ENCODE measurements at regions not wholly inside any gene's neighbourhood (a gene's known extent, or its start where the extent isn't known, plus 50 kb on each side); places are given as distances from the start of the nearest gene placed in this dataset.

DNA sequence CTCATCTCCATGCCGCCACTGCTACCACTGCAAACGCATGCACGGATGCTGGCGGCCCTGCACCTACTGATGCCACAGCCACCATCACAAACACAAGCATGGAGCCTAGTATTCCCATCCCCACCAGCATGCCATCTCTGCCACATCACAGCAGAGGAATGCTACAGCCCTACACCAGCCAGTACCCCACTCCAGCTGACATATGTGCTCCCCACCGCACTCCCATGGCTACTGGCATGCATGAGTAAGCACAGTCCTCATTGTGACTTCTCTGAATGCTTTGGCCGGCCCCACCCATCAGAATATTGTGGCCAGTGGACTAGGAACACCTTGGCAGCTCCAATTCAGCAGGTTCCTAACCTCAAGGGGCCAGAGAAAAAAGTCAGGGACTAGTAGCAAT, 705.5 kb downstream of the POM121L12 start:
- Histone ChIP-seq H3K27ac (ENCODE audit: extremely low read length, insufficient read depth, low read length) (no peak overlapping the region), H4K20me1 (ENCODE audit: insufficient read depth, low read length) (no peaks in the 10 kb centered on the region), H3K79me2 (ENCODE audit: insufficient read depth, low read length) (no peaks in the 10 kb centered on the region), H3K27me3 (ENCODE audit: control insufficient read depth in 1 of 2, insufficient read depth in 2 of 2, low read length in 2 of 2) (no peaks in the 10 kb centered on the region), H3K4me2 (ENCODE audit: low read depth, low read length) (no peak overlapping the region), H3K9ac (ENCODE audit: insufficient read depth, low read depth, low read length) (no peak overlapping the region), H3K9me3 (ENCODE audit: low read length) (peaks cover 90% of the 10 kb centered on the region), H3K4me1 (ENCODE audit: insufficient read depth, low read length) (no peaks in the 10 kb centered on the region), H2AFZ (ENCODE audit: low read length) (no peak overlapping the region), H3K4me3 (replicated peaks in 1 of 3; ENCODE audit: insufficient read depth in 1 of 3, low read depth in 2 of 3, low read length in 3 of 3) (no peak overlapping the region), H3K36me3 (replicated peaks in 1 of 2; ENCODE audit: control insufficient read depth in 1 of 2, insufficient read depth in 2 of 2, low read length in 2 of 2) (no peaks in the 10 kb centered on the region)
- DNase-seq (ENCODE audit: low spot score) (no peak), ATAC-seq (no peak), FAIRE-seq (no peak)
- BruUV-seq (replicated peaks): no TSS peak
- intact Hi-C loops (cut with micrococcal nuclease; ENCODE audit: unreplicated experiment): no loop called here
- ChIA-PET CTCF (ENCODE audit: low intra/inter-chr PET ratio, low total read pairs) (no interaction called here), POLR2A (no interaction called here)
- TF ChIP-seq NR2F6 (IDR thresholded peaks at IDR 0.05) (no peak), NR2F6 (CRISPR knock-in tag; IDR thresholded peaks at IDR 0.05) (no peak), ZNF616 (CRISPR knock-in tag; IDR thresholded peaks at IDR 0.05; ENCODE audit: low read depth) (no peak), ADNP (CRISPR knock-in tag; IDR thresholded peaks at IDR 0.05) (no peak), EHMT2 (IDR thresholded peaks at IDR 0.05; ENCODE audit: borderline replicate concordance, low read depth, low read length) (no peak), NFIB (CRISPR knock-in tag; IDR thresholded peaks at IDR 0.05; ENCODE audit: borderline replicate concordance) (no peak), ZNF224 (CRISPR knock-in tag; IDR thresholded peaks at IDR 0.05) (no peak)
- TF ChIP-seq, protein P1, sequence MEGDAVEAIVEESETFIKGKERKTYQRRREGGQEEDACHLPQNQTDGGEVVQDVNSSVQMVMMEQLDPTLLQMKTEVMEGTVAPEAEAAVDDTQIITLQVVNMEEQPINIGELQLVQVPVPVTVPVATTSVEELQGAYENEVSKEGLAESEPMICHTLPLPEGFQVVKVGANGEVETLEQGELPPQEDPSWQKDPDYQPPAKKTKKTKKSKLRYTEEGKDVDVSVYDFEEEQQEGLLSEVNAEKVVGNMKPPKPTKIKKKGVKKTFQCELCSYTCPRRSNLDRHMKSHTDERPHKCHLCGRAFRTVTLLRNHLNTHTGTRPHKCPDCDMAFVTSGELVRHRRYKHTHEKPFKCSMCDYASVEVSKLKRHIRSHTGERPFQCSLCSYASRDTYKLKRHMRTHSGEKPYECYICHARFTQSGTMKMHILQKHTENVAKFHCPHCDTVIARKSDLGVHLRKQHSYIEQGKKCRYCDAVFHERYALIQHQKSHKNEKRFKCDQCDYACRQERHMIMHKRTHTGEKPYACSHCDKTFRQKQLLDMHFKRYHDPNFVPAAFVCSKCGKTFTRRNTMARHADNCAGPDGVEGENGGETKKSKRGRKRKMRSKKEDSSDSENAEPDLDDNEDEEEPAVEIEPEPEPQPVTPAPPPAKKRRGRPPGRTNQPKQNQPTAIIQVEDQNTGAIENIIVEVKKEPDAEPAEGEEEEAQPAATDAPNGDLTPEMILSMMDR (CRISPR knock-in tag; IDR thresholded peaks at IDR 0.05): no peak
- TF ChIP-seq, protein P2, sequence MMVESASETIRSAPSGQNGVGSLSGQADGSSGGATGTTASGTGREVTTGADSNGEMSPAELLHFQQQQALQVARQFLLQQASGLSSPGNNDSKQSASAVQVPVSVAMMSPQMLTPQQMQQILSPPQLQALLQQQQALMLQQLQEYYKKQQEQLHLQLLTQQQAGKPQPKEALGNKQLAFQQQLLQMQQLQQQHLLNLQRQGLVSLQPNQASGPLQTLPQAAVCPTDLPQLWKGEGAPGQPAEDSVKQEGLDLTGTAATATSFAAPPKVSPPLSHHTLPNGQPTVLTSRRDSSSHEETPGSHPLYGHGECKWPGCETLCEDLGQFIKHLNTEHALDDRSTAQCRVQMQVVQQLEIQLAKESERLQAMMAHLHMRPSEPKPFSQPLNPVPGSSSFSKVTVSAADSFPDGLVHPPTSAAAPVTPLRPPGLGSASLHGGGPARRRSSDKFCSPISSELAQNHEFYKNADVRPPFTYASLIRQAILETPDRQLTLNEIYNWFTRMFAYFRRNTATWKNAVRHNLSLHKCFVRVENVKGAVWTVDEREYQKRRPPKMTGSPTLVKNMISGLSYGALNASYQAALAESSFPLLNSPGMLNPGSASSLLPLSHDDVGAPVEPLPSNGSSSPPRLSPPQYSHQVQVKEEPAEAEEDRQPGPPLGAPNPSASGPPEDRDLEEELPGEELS (CRISPR knock-in tag; IDR thresholded peaks at IDR 0.05): no peak
- TF ChIP-seq, protein P3, sequence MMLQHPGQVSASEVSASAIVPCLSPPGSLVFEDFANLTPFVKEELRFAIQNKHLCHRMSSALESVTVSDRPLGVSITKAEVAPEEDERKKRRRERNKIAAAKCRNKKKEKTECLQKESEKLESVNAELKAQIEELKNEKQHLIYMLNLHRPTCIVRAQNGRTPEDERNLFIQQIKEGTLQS (CRISPR knock-in tag; IDR thresholded peaks at IDR 0.05): no peak
- TF ChIP-seq, protein P4, sequence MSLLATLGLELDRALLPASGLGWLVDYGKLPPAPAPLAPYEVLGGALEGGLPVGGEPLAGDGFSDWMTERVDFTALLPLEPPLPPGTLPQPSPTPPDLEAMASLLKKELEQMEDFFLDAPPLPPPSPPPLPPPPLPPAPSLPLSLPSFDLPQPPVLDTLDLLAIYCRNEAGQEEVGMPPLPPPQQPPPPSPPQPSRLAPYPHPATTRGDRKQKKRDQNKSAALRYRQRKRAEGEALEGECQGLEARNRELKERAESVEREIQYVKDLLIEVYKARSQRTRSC (CRISPR knock-in tag; IDR thresholded peaks at IDR 0.05; ENCODE audit: low read depth): no peak
- TF ChIP-seq, protein P5, sequence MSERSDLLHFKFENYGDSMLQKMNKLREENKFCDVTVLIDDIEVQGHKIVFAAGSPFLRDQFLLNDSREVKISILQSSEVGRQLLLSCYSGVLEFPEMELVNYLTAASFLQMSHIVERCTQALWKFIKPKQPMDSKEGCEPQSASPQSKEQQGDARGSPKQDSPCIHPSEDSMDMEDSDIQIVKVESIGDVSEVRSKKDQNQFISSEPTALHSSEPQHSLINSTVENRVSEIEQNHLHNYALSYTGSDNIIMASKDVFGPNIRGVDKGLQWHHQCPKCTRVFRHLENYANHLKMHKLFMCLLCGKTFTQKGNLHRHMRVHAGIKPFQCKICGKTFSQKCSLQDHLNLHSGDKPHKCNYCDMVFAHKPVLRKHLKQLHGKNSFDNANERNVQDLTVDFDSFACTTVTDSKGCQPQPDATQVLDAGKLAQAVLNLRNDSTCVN (CRISPR knock-in tag; IDR thresholded peaks at IDR 0.05; ENCODE audit: borderline replicate concordance): no peak
- WGBS (ENCODE audit: low lambda C conversion rate): 67% methylated on average over 1 of the region's 6 CpGs
- in situ Hi-C loops (cut with HindIII; ENCODE audit: extremely low pct_ligation_motif_present, low pct_unique_long_range_greater_than_20kb): no loop called here
